Skin epidermis (tissue), 12 donors: ENCODE measurements at regions not wholly inside any gene's neighbourhood (a gene's known extent, or its start where the extent isn't known, plus 50 kb on each side); places are given as distances from the start of the nearest gene placed in this dataset.
A peak's percentile ranks its signal among the peaks of the same experiment; 100 is the strongest.

Experiments
- H3K27ac ChIP-seq, 21 experiments: fragments of 200-600 bp; sonication (generic) in 11 of 21; one replicate each; pipeline ENCODE4 v1.5.0; 2020; ENCODE audit warnings: mild to moderate bottlenecking in 3 of 21, inconsistent platforms in 2 of 21, moderate library complexity in 2 of 21
- H3K4me3 ChIP-seq, 7 experiments: fragments of 200-600 bp; sonication (generic) in 2 of 7; one replicate each; pipeline ENCODE4 v1.5.0; 2020; ENCODE audit warnings: inconsistent platforms in 2 of 7, mild to moderate bottlenecking in 2 of 7, moderate library complexity in 1 of 7

DNA sequence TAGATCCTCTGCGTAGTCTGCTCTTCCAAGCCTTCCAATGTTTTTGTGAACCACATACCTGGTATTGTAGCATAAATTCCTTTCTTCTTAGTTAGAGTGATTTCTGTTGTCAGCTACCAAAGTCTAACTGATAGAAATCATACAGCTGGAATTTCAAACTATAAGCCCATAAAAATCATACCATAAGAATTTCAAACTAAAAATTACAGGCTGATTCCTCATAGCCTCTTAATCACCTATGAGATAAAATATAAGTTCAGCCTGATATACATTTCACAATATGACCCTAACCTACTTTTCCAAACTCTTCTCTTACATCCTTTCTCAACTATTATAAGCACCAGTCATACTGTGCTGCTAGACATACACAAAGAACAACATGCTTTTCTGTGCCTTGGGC lies 64.8 kb downstream of the PTHLH start:
- Histone ChIP-seq H3K27ac (no peak overlapping the region), H3K4me3 (no peak overlapping the region)

DNA sequence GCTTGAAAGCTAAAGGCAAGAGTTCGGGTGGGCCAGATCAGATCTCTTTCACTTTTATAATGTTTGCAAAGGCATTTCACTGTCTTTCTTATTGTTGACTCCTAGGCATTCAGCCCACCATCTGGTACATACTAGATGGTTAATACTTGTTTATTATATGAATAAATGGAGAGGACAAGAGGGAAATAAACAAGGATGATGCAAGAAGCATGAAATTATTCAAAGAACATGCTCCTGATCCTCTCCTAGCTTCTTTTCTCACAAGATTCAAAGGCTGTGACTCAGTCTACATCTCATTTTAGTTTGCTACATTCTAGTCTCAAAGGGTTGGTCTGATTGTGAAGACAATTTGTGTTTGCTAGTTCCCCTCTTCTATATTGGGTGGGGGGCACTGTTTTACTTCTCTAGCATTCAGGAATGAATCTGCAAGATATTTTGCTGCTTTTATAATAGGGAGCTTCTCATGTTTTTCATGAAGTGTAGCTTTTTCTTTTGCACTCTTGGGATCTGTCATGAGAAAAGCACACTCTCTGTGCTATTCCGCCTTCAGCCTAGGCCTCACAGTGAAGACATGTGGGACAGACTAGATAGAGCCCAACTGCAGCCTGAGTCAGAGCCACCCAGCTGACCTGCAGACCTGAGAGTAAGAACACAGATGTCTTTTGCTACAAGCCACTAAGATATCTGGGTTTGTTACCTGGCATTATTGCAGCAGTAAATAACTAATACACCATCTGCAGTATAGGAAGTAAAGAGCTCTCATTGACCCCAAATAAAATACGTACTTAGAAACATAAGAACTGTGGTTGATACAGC lies 65.7 kb downstream of the PTHLH start:
- no peak overlapping the region for H3K4me3 ChIP-seq

DNA sequence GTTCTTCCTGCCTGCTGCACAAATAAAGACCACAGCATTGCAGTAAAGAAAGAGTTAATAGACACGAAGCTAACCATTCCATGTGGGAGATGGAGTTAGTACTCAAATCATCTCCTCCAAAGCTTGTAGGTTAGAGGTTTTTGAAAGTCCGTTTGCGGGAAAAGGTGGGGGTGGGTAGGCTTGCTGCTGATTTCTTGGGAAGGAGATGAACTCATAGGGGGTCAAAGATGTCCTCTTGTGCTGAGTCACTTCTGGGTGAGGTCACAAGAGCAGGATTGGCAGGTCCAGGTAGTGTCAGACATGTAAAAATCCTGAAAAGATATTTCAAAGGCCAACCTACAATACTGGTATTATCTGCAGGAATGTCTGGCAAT lies 66.4 kb downstream of the PTHLH start:
- H3K27ac ChIP-seq = no peak overlapping the region

More for the DNA sequence above, 65.7 kb downstream of the PTHLH start:
- H3K27ac ChIP-seq = no peak overlapping the region

GRCh38 chr12:27905285-27906126 lies 67.0 kb downstream of the PTHLH start:
- H3K4me3 ChIP-seq = no peak overlapping the region
- H3K27ac ChIP-seq = no peak overlapping the region

More for the DNA sequence above, 66.4 kb downstream of the PTHLH start:
- no peak overlapping the region for H3K4me3 ChIP-seq

DNA sequence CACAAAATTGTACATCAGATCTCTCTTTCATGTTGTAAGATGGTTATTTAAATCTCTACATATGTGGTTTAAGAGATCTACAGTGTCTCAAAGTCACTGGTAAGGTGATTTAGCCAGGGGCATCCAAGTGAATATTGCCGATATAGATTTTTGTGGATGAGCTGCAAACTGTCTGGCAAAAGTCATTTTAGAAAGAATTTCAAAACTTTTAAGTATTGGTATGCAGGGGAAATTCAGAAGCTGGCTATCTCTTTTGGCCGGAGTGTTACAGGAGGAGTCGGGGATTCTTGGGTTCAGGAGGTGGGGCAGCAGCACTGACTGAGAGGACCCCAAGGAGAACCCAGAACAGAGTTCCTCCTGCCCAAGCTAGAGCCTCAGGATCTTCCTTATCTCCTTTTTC lies 69.9 kb downstream of the PTHLH start:
- Histone ChIP-seq H3K27ac (no peak overlapping the region), H3K4me3 (no peak overlapping the region)

GRCh38 chr12:27901959-27902358 lies 70.6 kb downstream of the PTHLH start:
- no peak overlapping the region for H3K27ac ChIP-seq
- no peak overlapping the region for H3K4me3 ChIP-seq

DNA sequence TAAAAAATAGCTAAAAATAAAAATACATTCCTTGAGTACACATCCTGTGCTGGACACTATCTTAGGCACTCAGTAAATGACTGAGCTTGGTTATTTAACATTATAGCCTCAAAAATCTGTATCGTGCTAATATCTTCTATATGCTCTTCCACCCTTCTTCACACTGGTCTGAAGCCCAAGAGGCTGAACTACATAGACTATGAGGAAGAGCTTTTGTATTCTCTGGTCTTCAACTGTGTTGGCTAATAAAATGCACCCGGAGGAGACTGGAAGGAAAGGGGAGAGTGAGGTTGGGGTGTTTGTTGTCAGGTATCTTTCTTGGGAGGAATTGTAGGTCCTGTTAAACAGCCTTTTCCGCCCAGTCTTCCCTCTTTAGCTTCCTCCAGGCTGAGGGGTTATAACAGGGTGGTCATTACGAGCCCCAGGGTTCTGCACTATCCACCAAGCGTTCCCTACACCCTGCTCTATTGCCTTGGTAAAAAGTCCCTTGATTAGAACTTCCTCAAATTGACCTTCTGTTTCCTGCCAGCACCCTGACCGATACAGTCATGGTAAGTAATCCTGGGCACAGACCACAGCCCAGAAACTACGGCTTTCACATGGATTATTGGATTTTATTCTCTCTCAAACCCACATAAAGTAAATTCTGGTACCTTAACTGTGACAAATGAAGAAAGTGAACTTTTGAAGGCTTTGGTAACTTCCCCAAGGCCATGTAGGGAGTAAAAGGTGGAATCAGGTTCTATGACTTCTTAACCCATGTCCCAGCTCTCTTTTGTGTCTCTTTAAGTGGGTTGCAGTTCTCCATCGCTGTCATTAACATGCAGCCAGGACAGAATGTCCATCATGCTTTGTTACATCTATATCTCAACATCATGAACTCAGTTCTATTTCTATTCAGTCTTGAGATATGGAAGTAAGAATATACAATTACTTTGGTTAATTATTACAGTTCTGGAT lies 71.3 kb downstream of the PTHLH start:
- Histone ChIP-seq H3K27ac (no peak overlapping the region), H3K4me3 (no peak overlapping the region)

DNA sequence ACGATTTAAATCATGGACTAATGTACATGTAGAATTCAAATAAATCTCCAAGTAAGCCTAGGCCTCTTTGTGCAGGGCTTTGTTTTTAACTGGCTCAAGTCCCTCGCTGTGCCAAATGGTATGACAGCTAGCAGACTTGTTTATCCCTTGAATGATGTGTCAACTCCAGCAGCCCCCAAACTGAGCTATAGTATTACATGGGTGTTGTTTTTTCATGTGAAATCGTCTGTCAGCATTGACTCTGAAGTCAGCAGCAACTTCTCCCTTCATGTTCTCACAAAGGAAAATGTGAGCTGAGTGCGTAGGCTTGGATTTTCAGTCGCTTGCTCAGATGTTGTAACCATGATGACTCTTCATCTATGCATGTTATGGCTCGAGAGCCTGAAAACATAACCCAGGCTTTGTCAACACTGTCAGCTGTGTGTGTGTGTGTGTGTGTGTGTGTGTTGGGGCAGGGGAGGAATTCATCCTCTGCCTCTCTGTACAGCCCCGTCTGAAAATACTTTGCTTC lies 73.3 kb downstream of the PTHLH start:
- Histone ChIP-seq H3K4me3 (no peak overlapping the region), H3K27ac (peak overlapping the region in 8 of 21 experiments; percentile 13 to 70 (median 47))

DNA sequence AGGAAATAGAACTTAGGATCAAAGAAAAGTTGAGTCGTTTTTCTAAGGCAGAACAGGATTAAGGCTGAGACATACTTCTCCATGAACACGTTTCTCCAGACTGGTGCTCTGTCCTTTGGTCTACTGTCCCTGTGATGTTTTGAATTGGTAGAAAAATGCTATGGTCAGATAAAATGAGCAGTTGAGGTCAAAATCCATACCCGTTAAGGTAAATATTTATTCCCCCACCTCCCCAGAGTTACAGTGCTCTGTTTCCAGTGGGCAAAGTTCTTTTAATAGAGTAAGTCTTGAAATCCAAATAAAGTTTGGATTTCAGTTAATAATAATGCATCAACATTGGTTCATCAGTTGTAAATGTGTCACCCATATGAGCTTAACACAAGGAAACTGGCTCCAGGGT lies 74.5 kb downstream of the PTHLH start:
- no peak overlapping the region for H3K27ac ChIP-seq

DNA sequence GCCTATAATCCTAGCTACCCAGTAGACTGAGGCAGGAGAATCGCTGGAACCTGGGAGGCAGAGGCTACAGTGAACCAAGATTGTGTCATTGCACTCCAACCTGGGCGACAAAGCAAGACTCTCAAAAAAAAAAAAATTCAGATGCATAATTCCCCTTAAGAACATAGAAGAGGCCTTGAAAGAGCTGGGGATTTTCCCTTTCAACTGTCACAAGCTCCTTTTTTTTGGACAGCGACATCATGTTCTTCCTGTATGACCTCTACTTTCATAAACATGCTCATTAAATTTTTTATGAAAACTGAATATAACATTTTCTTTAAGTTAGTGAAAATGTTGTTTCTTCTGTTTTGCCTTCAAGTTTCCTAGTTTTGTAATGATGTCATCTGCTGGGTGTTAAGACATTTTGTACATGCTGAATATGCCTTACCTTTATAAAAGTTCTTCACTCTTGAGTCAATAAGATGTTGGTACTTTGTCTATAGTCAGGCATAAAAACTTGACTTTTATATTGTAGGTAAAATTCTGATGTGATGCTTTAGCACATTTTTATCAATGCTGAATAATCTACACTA lies 76.0 kb downstream of the PTHLH start:
- H3K27ac ChIP-seq = no peak overlapping the region
- H3K4me3 ChIP-seq = no peak overlapping the region

More for the DNA sequence above, 74.5 kb downstream of the PTHLH start:
- no peak overlapping the region for H3K4me3 ChIP-seq

GRCh38 chr12:27894309-27894708 lies 78.2 kb downstream of the PTHLH start:
- H3K4me3 ChIP-seq = no peak overlapping the region

GRCh38 chr12:27879708-27880107 lies 92.8 kb downstream of the PTHLH start:
- H3K27ac ChIP-seq = no peak overlapping the region
- H3K4me3 ChIP-seq = no peak overlapping the region

More at GRCh38 chr12:27894309-27894708, 78.2 kb downstream of the PTHLH start:
- no peak overlapping the region for H3K27ac ChIP-seq

DNA sequence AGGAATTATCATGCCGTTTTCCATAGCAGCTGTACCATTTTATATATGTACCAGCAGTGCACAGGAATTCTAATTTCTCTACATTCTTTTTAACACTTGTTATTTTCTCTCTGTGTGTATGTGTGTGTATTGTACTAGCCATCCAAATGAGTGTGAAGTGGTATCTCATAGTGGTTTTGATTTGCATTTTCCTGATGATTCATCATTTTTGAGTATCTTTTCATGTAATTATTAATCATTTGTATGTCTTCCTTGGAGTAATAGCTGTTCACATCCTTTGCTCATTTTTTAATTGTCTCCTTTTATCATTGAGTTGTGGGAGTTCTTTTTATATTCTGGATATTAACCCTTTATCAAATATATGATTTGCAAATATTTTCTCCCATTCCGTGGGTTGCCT lies 95.6 kb upstream of the MANSC4 start:
- no peak overlapping the region for H3K27ac ChIP-seq
- H3K4me3 ChIP-seq = no peak overlapping the region

DNA sequence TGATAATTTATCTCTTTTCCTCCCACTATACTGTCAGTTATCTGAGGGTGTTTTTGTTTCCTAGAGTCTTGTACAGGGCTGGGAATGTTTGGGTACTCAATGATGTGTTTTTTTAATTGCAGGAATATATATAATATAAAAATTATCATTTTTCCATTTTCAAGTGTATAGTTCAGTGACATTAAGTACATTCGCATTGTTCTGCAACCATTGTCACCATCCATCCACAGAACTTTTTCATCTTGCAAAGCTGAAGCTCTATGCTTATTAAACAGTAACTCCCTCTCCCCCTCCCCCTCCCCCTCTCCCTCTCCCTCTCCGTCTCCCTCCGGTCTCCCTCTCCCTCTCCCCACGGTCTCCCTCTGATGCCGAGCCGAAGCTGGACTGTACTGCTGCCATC lies 93.0 kb upstream of the MANSC4 start:
- Histone ChIP-seq H3K4me3 (no peak overlapping the region), H3K27ac (no peak overlapping the region)

DNA sequence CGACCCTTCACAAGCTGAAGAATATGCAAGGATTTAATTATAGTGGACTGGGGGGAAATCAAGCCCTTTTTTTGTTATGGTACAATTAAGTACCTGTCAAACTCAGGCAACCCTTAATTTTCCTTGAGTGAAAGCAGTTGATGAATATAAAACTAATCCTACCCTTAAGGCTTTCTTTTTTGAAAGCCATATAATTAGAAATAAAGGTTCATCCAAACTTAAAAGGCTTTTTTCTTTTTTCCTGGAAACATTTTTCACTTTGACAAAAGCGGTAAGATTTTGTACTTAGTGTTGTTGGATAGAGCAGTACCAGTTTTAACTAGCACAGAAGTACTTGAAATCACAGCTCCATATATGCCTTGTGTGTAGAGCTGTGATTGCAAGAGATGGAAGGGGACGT lies 91.9 kb upstream of the MANSC4 start:
- Histone ChIP-seq H3K27ac (no peak overlapping the region), H3K4me3 (no peak overlapping the region)

- no peak overlapping the region for H3K27ac ChIP-seq
- no peak overlapping the region for H3K4me3 ChIP-seq
These were observed 90.9 kb upstream of the MANSC4 start for GRCh38 chr12:27870939-27871338.

DNA sequence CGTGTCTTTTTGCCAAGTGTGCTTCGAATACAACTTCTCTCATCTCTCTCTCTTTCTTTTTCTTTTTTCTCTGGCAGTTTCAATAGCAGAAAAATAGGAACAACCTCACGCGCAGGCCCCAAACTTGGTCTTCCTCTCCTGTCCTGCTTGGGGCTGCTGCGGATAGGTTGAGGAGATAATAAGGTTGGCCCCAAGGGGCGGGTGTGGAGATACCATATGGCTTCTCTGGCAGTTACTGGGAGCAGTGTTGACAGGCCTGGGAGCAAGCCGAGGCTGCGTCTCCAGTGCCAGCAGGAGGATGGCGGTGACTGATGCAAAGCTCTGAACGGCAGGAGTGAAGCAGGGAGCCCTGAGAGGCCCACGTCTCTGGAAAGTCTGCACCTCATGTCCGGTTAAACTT lies 89.5 kb upstream of the MANSC4 start:
- H3K4me3 ChIP-seq = no peak overlapping the region
- no peak overlapping the region for H3K27ac ChIP-seq

DNA sequence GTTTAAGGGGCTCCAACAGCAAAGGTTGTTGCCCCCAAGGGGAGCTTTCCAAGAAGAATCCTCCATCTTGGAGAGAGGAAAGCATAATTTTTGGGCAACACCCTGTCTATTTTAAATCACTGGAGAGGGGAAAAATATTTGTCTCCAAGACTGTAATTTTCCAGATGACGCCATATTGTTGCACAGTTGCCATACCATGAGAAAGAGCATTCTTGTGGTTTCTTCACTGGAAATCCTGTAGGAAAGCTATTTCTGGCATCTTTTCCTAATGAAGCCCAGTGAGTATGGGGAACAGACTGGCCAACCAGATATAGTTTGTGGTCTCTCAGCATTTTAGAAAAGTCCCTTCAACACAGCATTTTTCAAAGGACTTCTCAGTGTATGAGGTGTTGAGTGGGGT lies 88.1 kb upstream of the MANSC4 start:
- H3K27ac ChIP-seq = no peak overlapping the region
- no peak overlapping the region for H3K4me3 ChIP-seq

- H3K4me3 ChIP-seq = no peak overlapping the region
- H3K27ac ChIP-seq = peak overlapping the region in 5 of 21 experiments; percentile 14 to 58 (median 22)
These were observed 86.5 kb upstream of the MANSC4 start for GRCh38 chr12:27866373-27867101.
